Body of pancreas (tissue), 4 donors: ENCODE measurements at regions not wholly inside any gene's neighbourhood (a gene's known extent, or its start where the extent isn't known, plus 50 kb on each side); places are given as distances from the start of the nearest gene placed in this dataset.
A peak's percentile ranks its signal among the peaks of the same experiment; 100 is the strongest.

ENCODE experiments used
- ATAC-seq: fragments of 150-250 bp; one replicate; pipeline ENCODE4 v1.9.1; 2016
- DNase-seq, 4 donors: peaks; one replicate each; pipeline ENCODE4 v3.0.0-alpha.2; 2019
- H3K27ac ChIP-seq, 4 donors: fragments of 200-600 bp; sonication (generic); 1 replicate in 3 of 4; 2 replicates in 1 of 4; pipeline versions ENCODE4 v1.5.1 to v1.6.1; 2016 to 2019; ENCODE audit warnings: mild to moderate bottlenecking in 1 of 4, mixed read lengths in 1 of 4, moderate library complexity in 1 of 4
- H3K27me3 ChIP-seq, 2 donors: fragments of 200-600 bp; sonication (generic); one replicate each; pipeline ENCODE4 v1.6.0; 2016; ENCODE audit warnings: mild to moderate bottlenecking in 1 of 2
- H3K36me3 ChIP-seq, 2 donors: fragments of 200-600 bp; sonication (generic); replicated peaks in 1 of 2; 2 replicates each; pipeline ENCODE4 v1.5.1; 2016; ENCODE audit warnings: low read depth in 2 of 2; ENCODE audit not compliant: insufficient read depth in 1 of 2
- H3K4me1 ChIP-seq: fragments of 200-600 bp; sonication (generic); one replicate; pipeline ENCODE4 v1.6.0; 2016
- H3K4me3 ChIP-seq, 2 donors: fragments of 200-600 bp; sonication (generic); 1 replicate in 1 of 2; 2 replicates in 1 of 2; pipeline ENCODE4 v1.5.1; 2016 to 2019
- H3K9me3 ChIP-seq, 3 donors: fragments of 200-600 bp; sonication (generic); 1 replicate in 2 of 3; 2 replicates in 1 of 3; pipeline ENCODE4 v1.5.1; 2016
- POLR2A ChIP-seq, 3 donors: fragments of 450-650 bp; IDR thresholded peaks; one replicate each; pipeline ENCODE4 v1.6.1; 2016; ENCODE audit warnings: antibody characterized with exemption in 3 of 3, mild to moderate bottlenecking in 2 of 3
- WGBS, 2 donors: methylation state at CpG; one replicate each; pipeline ENCODE4 v1.1.5; 2017; 5-methylcytosine and 5-hydroxymethylcytosine counted together
- intact Hi-C: fragments of 100-400 bp; cut with DNase I; formaldehyde crosslinking; loops from one replicate; pipeline ENCODE4 v1.15.1; 2023
- TF ChIP-seq, protein P1 (sequence below), 7 experiments: fragments of 450-650 bp in 4 of 7; fragments of 200-600 bp in 3 of 7; sonication (generic) in 3 of 7; IDR thresholded peaks; one replicate each; pipeline ENCODE4 v1.5.1; 2016 to 2019; ENCODE audit warnings: antibody characterized with exemption in 7 of 7

GRCh38 chr12:124655698-124656516 lies 88.5 kb upstream of the NCOR2 start:
- Histone ChIP-seq H3K4me3 (no peak overlapping the region), H3K27ac (peak overlapping the region in 3 of 4 donors; percentile 32 to 66 (median 65)), H3K9me3 (no peaks in the 10 kb centered on the region), H3K4me1 (peaks cover 22% of the 10 kb centered on the region), H3K36me3 (no peaks in the 10 kb centered on the region), H3K27me3 (no peaks in the 10 kb centered on the region)
- DNase-seq (peak; percentile 29 to 60 (median 34)), ATAC-seq (peak; percentile 38)
- intact Hi-C loops = no loop called here
- TF ChIP-seq, protein P1, sequence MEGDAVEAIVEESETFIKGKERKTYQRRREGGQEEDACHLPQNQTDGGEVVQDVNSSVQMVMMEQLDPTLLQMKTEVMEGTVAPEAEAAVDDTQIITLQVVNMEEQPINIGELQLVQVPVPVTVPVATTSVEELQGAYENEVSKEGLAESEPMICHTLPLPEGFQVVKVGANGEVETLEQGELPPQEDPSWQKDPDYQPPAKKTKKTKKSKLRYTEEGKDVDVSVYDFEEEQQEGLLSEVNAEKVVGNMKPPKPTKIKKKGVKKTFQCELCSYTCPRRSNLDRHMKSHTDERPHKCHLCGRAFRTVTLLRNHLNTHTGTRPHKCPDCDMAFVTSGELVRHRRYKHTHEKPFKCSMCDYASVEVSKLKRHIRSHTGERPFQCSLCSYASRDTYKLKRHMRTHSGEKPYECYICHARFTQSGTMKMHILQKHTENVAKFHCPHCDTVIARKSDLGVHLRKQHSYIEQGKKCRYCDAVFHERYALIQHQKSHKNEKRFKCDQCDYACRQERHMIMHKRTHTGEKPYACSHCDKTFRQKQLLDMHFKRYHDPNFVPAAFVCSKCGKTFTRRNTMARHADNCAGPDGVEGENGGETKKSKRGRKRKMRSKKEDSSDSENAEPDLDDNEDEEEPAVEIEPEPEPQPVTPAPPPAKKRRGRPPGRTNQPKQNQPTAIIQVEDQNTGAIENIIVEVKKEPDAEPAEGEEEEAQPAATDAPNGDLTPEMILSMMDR (IDR thresholded peaks at IDR 0.05) = no peak
- 47 to 58% methylated on average over 11 to 20 of the region's 20 CpGs for WGBS, 2 donors

DNA sequence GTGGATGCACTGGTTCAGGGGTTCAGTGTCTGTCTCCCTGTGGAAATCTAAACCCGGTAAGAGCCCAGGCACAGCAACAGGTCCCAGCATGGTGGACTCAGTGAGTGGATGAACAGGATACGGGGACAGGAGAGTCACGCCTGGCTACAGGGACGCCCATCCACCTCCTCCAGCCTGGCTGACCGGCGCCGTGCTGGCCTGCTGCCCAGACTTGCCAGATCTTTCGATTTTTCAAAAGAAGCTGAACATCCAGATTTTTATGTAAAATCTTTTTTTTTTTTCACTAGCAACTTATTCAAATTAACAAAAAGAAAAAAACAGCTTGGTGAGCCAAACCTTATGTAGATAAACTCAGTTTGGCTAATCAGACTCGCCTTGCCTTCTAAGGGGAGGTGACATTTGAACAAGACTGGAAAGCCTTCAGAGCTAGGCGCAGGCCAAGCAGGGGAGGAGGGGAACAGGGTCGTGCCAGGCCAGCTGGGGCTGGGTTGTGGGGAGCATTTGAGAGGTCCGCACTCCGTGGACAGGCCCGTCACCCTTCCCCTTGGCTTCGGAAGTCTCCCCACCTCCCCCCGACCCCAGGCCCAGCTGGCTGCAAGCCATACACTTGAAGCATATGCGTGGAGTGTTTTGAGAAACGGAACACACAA lies 87.8 kb upstream of the NCOR2 start:
- H3K27me3 ChIP-seq = no peaks in the 10 kb centered on the region
- H3K27ac ChIP-seq = peak overlapping the region; percentile 5 to 66 (median 48)
- H3K4me3 ChIP-seq = no peak overlapping the region
- DNase-seq (peak; percentile 58 to 71 (median 65)), ATAC-seq (peak; percentile 67)
- WGBS, 2 donors = 12 to 13% methylated on average over 17 to 18 of the region's 18 CpGs
- H3K36me3 ChIP-seq = no peaks in the 10 kb centered on the region
- peaks cover 22% of the 10 kb centered on the region for H3K4me1 ChIP-seq
- TF ChIP-seq, protein P1 (IDR thresholded peaks at IDR 0.05) = no peak
- TF ChIP-seq POLR2A (IDR thresholded peaks at IDR 0.05) = no peak
- intact Hi-C loops = no loop called here
- H3K9me3 ChIP-seq = no peaks in the 10 kb centered on the region

- 65 to 68% methylated on average over 13 of the region's 13 CpGs for WGBS, 2 donors
- intact Hi-C loops = no loop called here
- DNase-seq (no peak), ATAC-seq (peak; percentile 10)
- Histone ChIP-seq H3K36me3 (no peaks in the 10 kb centered on the region), H3K4me1 (peaks cover 22% of the 10 kb centered on the region), H3K27ac (peak overlapping the region in 3 of 4 donors; percentile 5 to 66 (median 65)), H3K4me3 (no peak overlapping the region), H3K27me3 (no peaks in the 10 kb centered on the region), H3K9me3 (no peaks in the 10 kb centered on the region)
- TF ChIP-seq POLR2A (IDR thresholded peaks at IDR 0.05) = no peak
- TF ChIP-seq, protein P1 (IDR thresholded peaks at IDR 0.05) = no peak
These were observed 87.2 kb upstream of the NCOR2 start for GRCh38 chr12:124654666-124655047.

DNA sequence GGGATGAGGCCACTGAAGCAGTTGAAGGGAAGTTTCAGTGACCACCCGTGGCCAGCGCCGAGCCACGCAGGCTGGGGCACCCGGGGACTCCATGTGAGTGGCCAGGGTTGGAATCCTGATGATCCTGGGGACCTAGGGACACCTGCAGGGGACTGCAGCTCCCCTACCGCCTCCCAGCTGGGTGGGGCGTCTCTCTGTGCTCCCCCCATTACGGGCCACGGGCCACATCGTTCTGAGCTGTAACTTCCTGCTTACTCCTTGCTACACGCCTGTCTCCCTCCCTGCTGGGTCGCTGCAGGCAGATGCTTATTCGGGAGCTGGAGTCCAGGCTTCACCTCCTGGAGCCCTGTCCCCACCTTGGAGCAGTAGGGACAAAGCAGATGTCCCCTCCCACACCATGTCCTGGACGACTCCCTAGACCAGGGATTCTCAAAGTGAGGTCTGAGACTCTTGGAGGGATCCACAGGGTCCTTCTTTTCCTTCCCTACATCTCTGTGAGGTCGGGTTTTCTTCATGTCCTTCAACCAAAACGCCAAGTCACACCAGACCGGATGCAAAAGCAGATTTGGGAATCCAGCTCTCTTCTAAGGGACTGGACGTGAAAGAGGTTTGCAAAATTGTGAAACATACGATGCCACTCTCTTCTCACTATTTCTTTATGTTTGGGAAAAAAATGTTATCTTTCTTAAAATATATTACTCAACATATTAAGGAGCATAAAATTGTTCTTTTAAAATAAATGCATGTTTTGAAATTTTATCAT lies 85.9 kb upstream of the NCOR2 start:
- H3K27ac ChIP-seq = no peak overlapping the region
- WGBS, 2 donors = 46% methylated on average over 15 to 18 of the region's 19 CpGs
- DNase-seq (no peak), ATAC-seq (no peak)
- TF ChIP-seq, protein P1 (IDR thresholded peaks at IDR 0.05) = no peak
- TF ChIP-seq POLR2A (IDR thresholded peaks at IDR 0.05) = no peak
- peaks cover 22% of the 10 kb centered on the region for H3K4me1 ChIP-seq
- no peaks in the 10 kb centered on the region for H3K27me3 ChIP-seq
- intact Hi-C loops = no loop called here
- H3K9me3 ChIP-seq = peaks cover 0 to 9% (median 0%) of the 10 kb centered on the region in 3 donors
- H3K36me3 ChIP-seq = no peaks in the 10 kb centered on the region
- no peak overlapping the region for H3K4me3 ChIP-seq
